OCI-LY7 (cell line): ENCODE measurements at regions not wholly inside any gene's neighbourhood (a gene's known extent, or its start where the extent isn't known, plus 50 kb on each side); places are given as distances from the start of the nearest gene placed in this dataset.
"Not testable (repeated sequence)": the region's sequence is repeated elsewhere in the genome, so short reads cannot be mapped to it uniquely, and the experiment has no call there.

ENCODE experiments used
- CTCF ChIP-seq: fragments of 200-600 bp; sonication (generic); conservative IDR thresholded peaks from 2 replicates; pipeline ENCODE4 v1.5.1; 2014; ENCODE audit warnings: mild to moderate bottlenecking, antibody characterized with exemption, low read length, moderate library complexity, mixed read lengths
- EZH2phosphoT487 ChIP-seq: fragments of 200-600 bp; sonication (generic); IDR thresholded peaks from 2 replicates; pipeline ENCODE4 v1.6.1; 2018; ENCODE audit warnings: low read depth, borderline replicate concordance, mild to moderate bottlenecking, mixed run types, antibody characterized with exemption, low read length, moderate library complexity, mixed read lengths

- not testable (repeated sequence) for TF ChIP-seq CTCF, EZH2phosphoT487
These were observed 130.1 kb upstream of the FRG1 start for GRCh38 chr4:189810318-189811181.
